Uterus (tissue), 3 donors: ENCODE measurements at regions not wholly inside any gene's neighbourhood (a gene's known extent, or its start where the extent isn't known, plus 50 kb on each side); places are given as distances from the start of the nearest gene placed in this dataset.

Experiments
- DNase-seq, 2 donors: peaks; one replicate each; pipeline ENCODE4 v3.0.0-alpha.2; 2019 to 2020
- H3K27ac ChIP-seq, 2 donors: fragments of 200-600 bp; sonication (generic); 1 replicate in 1 of 2; 2 replicates in 1 of 2; pipeline ENCODE4 v1.5.1; 2016 to 2018
- H3K27me3 ChIP-seq, 2 donors: fragments of 200-600 bp; sonication (generic); one replicate each; pipeline ENCODE4 v1.5.1; 2018 to 2019; ENCODE audit warnings: control low read depth in 1 of 2
- H3K36me3 ChIP-seq, 2 donors: fragments of 200-600 bp; sonication (generic); one replicate each; pipeline ENCODE4 v1.5.1; 2019; ENCODE audit warnings: control low read depth in 1 of 2
- H3K4me1 ChIP-seq, 2 donors: fragments of 200-600 bp; sonication (generic); one replicate each; pipeline ENCODE4 v1.5.1; 2018 to 2019; ENCODE audit warnings: control low read depth in 1 of 2
- H3K4me3 ChIP-seq, 2 donors: fragments of 200-600 bp; sonication (generic); 1 replicate in 1 of 2; 2 replicates in 1 of 2; pipeline ENCODE4 v1.5.1; 2018 to 2019; ENCODE audit warnings: mild to moderate bottlenecking in 1 of 2
- H3K9me3 ChIP-seq, 2 donors: fragments of 200-600 bp; sonication (generic); one replicate each; pipeline ENCODE4 v1.5.1; 2019; ENCODE audit warnings: control low read depth in 1 of 2
- POLR2A ChIP-seq, 2 donors: fragments of 450-650 bp; IDR thresholded peaks; one replicate each; pipeline ENCODE4 v1.6.1; 2016; ENCODE audit warnings: antibody characterized with exemption in 2 of 2, mild to moderate bottlenecking in 1 of 2, moderate library complexity in 1 of 2
- intact Hi-C: fragments of 100-400 bp; cut with DNase I; formaldehyde crosslinking; loops from one replicate; pipeline ENCODE4 v1.15.1; 2023; ENCODE audit warnings: low total_unique reads
- TF ChIP-seq, protein P1 (sequence below), 4 experiments: fragments of 200-600 bp in 2 of 4; fragments of 450-650 bp in 2 of 4; sonication (generic) in 2 of 4; IDR thresholded peaks; one replicate each; pipeline ENCODE4 v1.5.1; 2016 to 2019; ENCODE audit warnings: antibody characterized with exemption in 4 of 4, mild to moderate bottlenecking in 2 of 4, moderate library complexity in 1 of 4
- donor health status: DM: yes; HTN: yes; CAD: no.

GRCh38 chr11:121932646-121933185, 183.3 kb downstream of the BLID start:
- intact Hi-C loops = no loop called here
- TF ChIP-seq, protein P1, sequence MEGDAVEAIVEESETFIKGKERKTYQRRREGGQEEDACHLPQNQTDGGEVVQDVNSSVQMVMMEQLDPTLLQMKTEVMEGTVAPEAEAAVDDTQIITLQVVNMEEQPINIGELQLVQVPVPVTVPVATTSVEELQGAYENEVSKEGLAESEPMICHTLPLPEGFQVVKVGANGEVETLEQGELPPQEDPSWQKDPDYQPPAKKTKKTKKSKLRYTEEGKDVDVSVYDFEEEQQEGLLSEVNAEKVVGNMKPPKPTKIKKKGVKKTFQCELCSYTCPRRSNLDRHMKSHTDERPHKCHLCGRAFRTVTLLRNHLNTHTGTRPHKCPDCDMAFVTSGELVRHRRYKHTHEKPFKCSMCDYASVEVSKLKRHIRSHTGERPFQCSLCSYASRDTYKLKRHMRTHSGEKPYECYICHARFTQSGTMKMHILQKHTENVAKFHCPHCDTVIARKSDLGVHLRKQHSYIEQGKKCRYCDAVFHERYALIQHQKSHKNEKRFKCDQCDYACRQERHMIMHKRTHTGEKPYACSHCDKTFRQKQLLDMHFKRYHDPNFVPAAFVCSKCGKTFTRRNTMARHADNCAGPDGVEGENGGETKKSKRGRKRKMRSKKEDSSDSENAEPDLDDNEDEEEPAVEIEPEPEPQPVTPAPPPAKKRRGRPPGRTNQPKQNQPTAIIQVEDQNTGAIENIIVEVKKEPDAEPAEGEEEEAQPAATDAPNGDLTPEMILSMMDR (IDR thresholded peaks at IDR 0.05) = no peak
- no peak for TF ChIP-seq POLR2A (IDR thresholded peaks at IDR 0.05)
- DNase-seq = no peak
- Histone ChIP-seq H3K27me3 (no peaks in the 10 kb centered on the region), H3K4me1 (no peaks in the 10 kb centered on the region), H3K4me3 (no peak overlapping the region), H3K27ac (no peak overlapping the region), H3K9me3 (no peaks in the 10 kb centered on the region), H3K36me3 (no peaks in the 10 kb centered on the region)

DNA sequence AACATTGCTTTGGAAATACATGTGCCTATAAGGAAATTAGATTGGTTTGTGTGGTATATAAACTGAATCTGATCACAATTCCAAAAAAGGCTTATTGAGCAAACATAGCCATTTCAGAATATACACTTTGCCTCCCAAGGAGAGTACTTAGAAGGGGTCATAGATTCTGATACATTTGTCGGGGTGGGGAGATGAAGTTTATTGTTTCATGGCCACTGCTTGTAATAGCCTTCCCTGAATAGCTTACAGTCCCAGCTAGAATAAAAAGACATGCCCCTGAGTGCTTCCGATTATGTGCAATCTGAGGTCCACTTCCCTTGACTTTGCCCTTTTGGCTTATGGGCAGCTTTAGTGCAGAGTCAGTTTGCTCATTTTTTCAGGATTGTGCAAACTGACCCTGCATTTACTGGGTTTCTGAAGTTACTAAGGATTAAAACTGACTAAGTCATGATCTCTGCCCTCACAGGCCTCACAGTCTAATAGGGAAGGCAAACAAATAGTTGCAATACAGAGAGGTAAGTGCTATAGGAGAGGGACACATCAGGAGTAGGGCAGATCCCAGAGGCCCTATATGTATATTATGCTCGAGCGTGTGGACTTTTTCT, 184.2 kb downstream of the BLID start:
- intact Hi-C loops = no loop called here
- Histone ChIP-seq H3K27me3 (no peaks in the 10 kb centered on the region), H3K4me3 (no peak overlapping the region), H3K4me1 (no peaks in the 10 kb centered on the region), H3K27ac (no peak overlapping the region), H3K36me3 (no peaks in the 10 kb centered on the region), H3K9me3 (no peaks in the 10 kb centered on the region)
- no peak for TF ChIP-seq POLR2A (IDR thresholded peaks at IDR 0.05)
- TF ChIP-seq, protein P1 (IDR thresholded peaks at IDR 0.05) = no peak
- no peak for DNase-seq

- intact Hi-C loops = no loop called here
- Histone ChIP-seq H3K36me3 (no peaks in the 10 kb centered on the region), H3K9me3 (no peaks in the 10 kb centered on the region), H3K4me1 (no peaks in the 10 kb centered on the region), H3K4me3 (no peak overlapping the region), H3K27ac (no peak overlapping the region), H3K27me3 (no peaks in the 10 kb centered on the region)
- TF ChIP-seq, protein P1 (IDR thresholded peaks at IDR 0.05) = no peak
- TF ChIP-seq POLR2A (IDR thresholded peaks at IDR 0.05) = no peak
- DNase-seq = no peak
Measured at GRCh38 chr11:121931121-121931520, 184.9 kb downstream of the BLID start.

DNA sequence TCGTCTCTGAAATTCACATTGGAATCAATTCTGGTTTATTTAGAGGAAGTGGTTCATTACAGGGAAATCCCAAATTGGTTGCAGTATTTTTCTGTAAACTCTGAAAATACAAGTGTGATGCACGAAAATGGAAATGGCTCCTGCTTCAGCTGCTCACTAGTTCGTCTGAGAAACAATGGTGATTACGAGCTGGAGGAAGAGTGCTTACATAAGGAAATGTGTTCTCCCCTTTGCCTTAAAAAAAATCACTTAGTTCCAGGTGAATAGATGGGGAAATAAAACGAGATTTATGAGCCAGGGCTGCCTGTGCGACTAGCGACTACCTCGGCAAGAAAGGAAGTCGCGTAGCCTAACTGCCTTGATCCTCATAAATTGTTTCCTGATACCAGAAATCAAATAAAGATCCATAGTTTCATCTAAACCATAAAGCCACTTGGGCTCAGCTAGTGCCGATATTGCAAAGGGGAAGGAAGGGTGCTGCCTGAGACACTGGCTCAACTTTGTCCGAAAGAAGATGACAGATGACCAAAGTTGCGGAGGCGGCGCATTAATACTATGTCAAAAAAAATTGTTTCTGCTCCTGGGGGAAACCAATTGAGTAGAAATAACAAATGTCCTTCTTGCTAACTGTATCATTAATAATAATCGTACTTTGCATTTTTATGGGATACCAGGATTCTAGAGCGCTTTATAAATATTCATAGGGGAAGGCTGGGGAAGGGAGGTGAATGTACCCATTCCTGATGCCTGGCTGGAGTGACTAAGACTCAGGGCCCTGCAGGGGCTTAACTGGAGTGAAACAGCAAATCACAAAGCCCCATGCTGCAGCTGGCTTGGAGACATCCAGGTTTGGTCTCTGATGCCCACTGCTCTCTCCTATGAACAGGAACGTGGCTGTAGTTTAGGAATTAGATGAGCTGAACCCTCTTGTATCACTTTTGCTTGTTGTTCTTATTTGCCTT, 185.7 kb downstream of the BLID start:
- TF ChIP-seq, protein P1 (IDR thresholded peaks at IDR 0.05) = no peak
- H3K27me3 ChIP-seq = no peaks in the 10 kb centered on the region
- no peaks in the 10 kb centered on the region for H3K4me1 ChIP-seq
- no peak for DNase-seq
- H3K4me3 ChIP-seq = peak overlapping the region; percentile 9 to 33
- peak overlapping the region; percentile 33 to 45 for H3K27ac ChIP-seq
- no peaks in the 10 kb centered on the region for H3K36me3 ChIP-seq
- intact Hi-C loops = no loop called here
- H3K9me3 ChIP-seq = no peaks in the 10 kb centered on the region

GRCh38 chr11:121929581-121929980, 186.4 kb downstream of the BLID start:
- H3K27me3 ChIP-seq = no peaks in the 10 kb centered on the region
- no peaks in the 10 kb centered on the region for H3K36me3 ChIP-seq
- no peaks in the 10 kb centered on the region for H3K9me3 ChIP-seq
- TF ChIP-seq POLR2A (IDR thresholded peaks at IDR 0.05) = no peak
- TF ChIP-seq, protein P1 (IDR thresholded peaks at IDR 0.05) = no peak
- H3K27ac ChIP-seq = peak overlapping the region; percentile 33 to 45
- intact Hi-C loops = no loop called here
- DNase-seq = peak; percentile 16 to 30
- H3K4me3 ChIP-seq = peak overlapping the region; percentile 9 to 33
- H3K4me1 ChIP-seq = no peaks in the 10 kb centered on the region
